SK-N-SH (cell line): ENCODE measurements at regions not wholly inside any gene's neighbourhood (a gene's known extent, or its start where the extent isn't known, plus 50 kb on each side); places are given as distances from the start of the nearest gene placed in this dataset.
"Not testable (repeated sequence)": the region's sequence is repeated elsewhere in the genome, so short reads cannot be mapped to it uniquely, and the experiment has no call there.

Experiments
- CTCF ChIA-PET: fragments of 300-600, 350-600 bp; formaldehyde crosslinking; extraction: SDS; loops from one replicate; lab custom pipeline; 2021; lab: Yijun Ruan, JAX
- POLR2A ChIA-PET: fragments of 350-600 bp; sonication (Branson Sonifier 250); formaldehyde crosslinking; extraction: SDS; loops from one replicate; lab custom pipeline; 2020; ENCODE audit warnings: antibody characterized with exemption, inconsistent platforms; lab: Yijun Ruan, JAX
- DNase-seq: peaks from one replicate; pipeline ENCODE4 v3.0.0; 2012
- H2AFZ ChIP-seq: fragments of 200-600 bp; sonication (generic); 2 replicates; pipeline ENCODE4 v1.8.1; 2016; ENCODE audit warnings: antibody characterized with exemption, mild to moderate bottlenecking, low read depth
- H3F3A ChIP-seq: fragments of 200-600 bp; sonication (generic); replicated peaks from 2 replicates; pipeline ENCODE3; 2016; ENCODE audit warnings: antibody characterized with exemption, mild to moderate bottlenecking; ENCODE audit not compliant: insufficient read depth
- H3K27ac ChIP-seq, 2 experiments: fragments of 200-500 bp in 1 of 2; fragments of 200-600 bp in 1 of 2; sonication (Bioruptor generic) in 1 of 2; sonication (generic), shearing (Covaris generic) in 1 of 2; 2 replicates each; pipeline versions ENCODE4 v1.5.1 to v1.6.1; 2014 to 2016; ENCODE audit warnings: low read depth in 2 of 2, inconsistent platforms in 1 of 2, low read length in 1 of 2, mild to moderate bottlenecking in 1 of 2, mixed read lengths in 1 of 2
- H3K27me3 ChIP-seq: fragments of 200-600 bp; sonication (generic), shearing (Covaris generic); 2 replicates; pipeline ENCODE4 v1.6.1; 2016; ENCODE audit warnings: mixed run types; ENCODE audit not compliant: insufficient read depth
- H3K36me3 ChIP-seq, 2 experiments: fragments of 200-500 bp in 1 of 2; fragments of 200-600 bp in 1 of 2; sonication (Bioruptor generic) in 1 of 2; sonication (generic) in 1 of 2; replicated peaks in 1 of 2; 2 replicates each; pipeline versions ENCODE3 to v1.5.1; 2014 to 2016; ENCODE audit warnings: low read length in 1 of 2, mild to moderate bottlenecking in 1 of 2; ENCODE audit not compliant: insufficient read depth in 2 of 2, control insufficient read depth in 1 of 2
- H3K4me1 ChIP-seq, 2 experiments: fragments of 200-500 bp in 1 of 2; fragments of 200-600 bp in 1 of 2; sonication (Bioruptor generic) in 1 of 2; sonication (generic), shearing (Covaris generic) in 1 of 2; 2 replicates each; pipeline versions ENCODE4 v1.5.1 to v1.6.1; 2014 to 2016; ENCODE audit warnings: low read depth in 1 of 2, low read length in 1 of 2, mixed run types in 1 of 2; ENCODE audit not compliant: insufficient read depth in 2 of 2, control insufficient read depth in 1 of 2
- H3K4me2 ChIP-seq: fragments of 200-600 bp; sonication (generic), shearing (Covaris generic); 2 replicates; pipeline ENCODE4 v1.6.1; 2017; ENCODE audit warnings: mixed run types
- H3K4me3 ChIP-seq, 2 experiments: fragments of 200-500 bp in 1 of 2; fragments of 200-600 bp in 1 of 2; sonication (Bioruptor generic) in 1 of 2; sonication (generic), shearing (Covaris generic) in 1 of 2; 2 replicates each; pipeline versions ENCODE4 v1.5.1 to v1.8.1; 2014 to 2016; ENCODE audit warnings: low read depth in 2 of 2, inconsistent platforms in 1 of 2, low read length in 1 of 2, mild to moderate bottlenecking in 1 of 2, mixed read lengths in 1 of 2, moderate library complexity in 1 of 2
- H3K79me2 ChIP-seq: fragments of 200-600 bp; sonication (generic); 2 replicates; pipeline ENCODE4 v1.8.1; 2017; ENCODE audit warnings: mild to moderate bottlenecking; ENCODE audit not compliant: insufficient read depth
- H3K9ac ChIP-seq: fragments of 200-600 bp; sonication (generic); 2 replicates; pipeline ENCODE4 v1.6.1; 2017; ENCODE audit warnings: mixed run types
- H3K9me2 ChIP-seq: fragments of 200-600 bp; sonication (generic); 2 replicates; pipeline ENCODE4 v1.6.1; 2017; ENCODE audit warnings: mixed run types
- H3K9me3 ChIP-seq: fragments of 200-600 bp; sonication (generic); 2 replicates; pipeline ENCODE4 v1.6.1; 2017; ENCODE audit warnings: mixed run types, mild to moderate bottlenecking, moderate library complexity
- H4K20me1 ChIP-seq: fragments of 200-600 bp; sonication (generic); 2 replicates; pipeline ENCODE4 v1.6.1; 2017; ENCODE audit warnings: mild to moderate bottlenecking, mixed run types; ENCODE audit not compliant: insufficient read depth
- EP300 ChIP-seq, 2 experiments: IDR thresholded peaks; 2 replicates each; pipeline versions ENCODE4 v1.4.0 to v1.6.1; 2012; ENCODE audit warnings: borderline replicate concordance in 1 of 2, low read depth in 1 of 2, low read length in 1 of 2
- FOSL2 ChIP-seq: IDR thresholded peaks from 2 replicates; pipeline ENCODE4 v1.4.0; 2012; ENCODE audit warnings: low read depth, mild to moderate bottlenecking, moderate library complexity, borderline replicate concordance
- FOXM1 ChIP-seq: IDR thresholded peaks from 2 replicates; pipeline ENCODE4 v1.4.0; 2012; ENCODE audit warnings: low read depth, mild to moderate bottlenecking
- JUND ChIP-seq: IDR thresholded peaks from 2 replicates; pipeline ENCODE4 v1.4.0; 2012
- MAX ChIP-seq: IDR thresholded peaks from 2 replicates; pipeline ENCODE4 v1.4.0; 2012; ENCODE audit warnings: low read depth
- MEF2A ChIP-seq: IDR thresholded peaks from 2 replicates; pipeline ENCODE4 v1.4.0; 2012; ENCODE audit warnings: low read depth, borderline replicate concordance
- NFIC ChIP-seq: IDR thresholded peaks from 2 replicates; pipeline ENCODE4 v1.4.0; 2012; ENCODE audit warnings: borderline replicate concordance
- POLR2AphosphoS5 ChIP-seq: IDR thresholded peaks from 2 replicates; pipeline ENCODE4 v1.6.1; 2012; ENCODE audit warnings: low read depth, low read length
- RXRA ChIP-seq: IDR thresholded peaks from 2 replicates; pipeline ENCODE4 v1.4.0; 2012; ENCODE audit warnings: low read depth, mild to moderate bottlenecking, borderline replicate concordance
- USF1 ChIP-seq: IDR thresholded peaks from 2 replicates; pipeline ENCODE4 v1.4.0; 2012; ENCODE audit warnings: low read depth, borderline replicate concordance
- YY1 ChIP-seq: IDR thresholded peaks from 2 replicates; pipeline ENCODE4 v1.4.0; 2012; ENCODE audit warnings: low read depth, mild to moderate bottlenecking
- ZBTB33 ChIP-seq: IDR thresholded peaks from 2 replicates; pipeline ENCODE4 v1.4.0; 2012; ENCODE audit warnings: low read depth, borderline replicate concordance
- WGBS: methylation state at CpG from one replicate; pipeline ENCODE4 v1.1.6; 2017; ENCODE audit warnings: low lambda C conversion rate; 5-methylcytosine and 5-hydroxymethylcytosine counted together
- TF ChIP-seq, protein P1 (sequence below): fragments of 150-350 bp; IDR thresholded peaks from 2 replicates; pipeline ENCODE4 v1.6.1; 2016; ENCODE audit warnings: mild to moderate bottlenecking, low read depth, low read length
- TF ChIP-seq, protein P2 (sequence below): fragments of 200-600 bp; sonication (generic); IDR thresholded peaks from 2 replicates; pipeline ENCODE4 v1.6.1; 2017; ENCODE audit warnings: antibody characterized with exemption, mild to moderate bottlenecking, moderate library complexity

DNA sequence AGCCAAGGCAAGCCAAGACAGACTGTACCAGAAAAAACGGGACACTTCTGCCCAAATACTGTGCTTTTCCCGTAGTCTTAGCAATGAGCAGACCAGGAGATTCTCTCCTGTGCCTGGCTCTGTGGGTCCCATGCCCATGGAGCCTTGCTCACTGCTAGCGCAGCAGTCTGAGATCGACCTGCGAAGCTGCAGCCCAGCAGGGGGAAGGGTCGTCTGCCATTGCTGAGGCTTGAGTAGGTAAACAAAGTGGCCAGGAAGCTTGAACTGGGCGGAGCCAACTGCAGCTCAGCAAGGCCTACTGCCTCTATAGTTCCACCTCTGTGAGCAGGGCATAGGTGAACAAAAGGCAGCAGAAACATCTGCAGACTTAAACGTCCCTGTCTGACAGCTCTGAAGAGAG, 647.3 kb upstream of the C16orf82 start:
- H3K36me3 ChIP-seq, H3F3A ChIP-seq, H3K9ac ChIP-seq, H3K9me2 ChIP-seq, H4K20me1 ChIP-seq, H3K9me3 ChIP-seq, H2AFZ ChIP-seq, H3K27me3 ChIP-seq, CTCF ChIA-PET, DNase-seq, H3K4me2 ChIP-seq, H3K79me2 ChIP-seq, H3K4me1 ChIP-seq, POLR2A ChIA-PET, H3K27ac ChIP-seq, H3K4me3 ChIP-seq: not testable (repeated sequence)
- WGBS: 6% methylated on average over 7 of the region's 8 CpGs

- Histone ChIP-seq H3K4me2 (no peak overlapping the region), H3K27ac (no peak overlapping the region), H3K79me2 (no peaks in the 10 kb centered on the region), H3K9ac (no peak overlapping the region), H3K36me3 (no peaks in the 10 kb centered on the region), H3K4me3 (no peak overlapping the region), H3F3A (no peaks in the 10 kb centered on the region), H2AFZ (no peak overlapping the region), H3K9me2 (no peaks in the 10 kb centered on the region), H4K20me1 (no peaks in the 10 kb centered on the region), H3K4me1 (no peaks in the 10 kb centered on the region), H3K27me3 (no peaks in the 10 kb centered on the region), H3K9me3 (no peaks in the 10 kb centered on the region)
- WGBS: 4% methylated on average over 2 of the region's 2 CpGs
- DNase-seq: no peak
- CTCF ChIA-PET: no interaction called here
- POLR2A ChIA-PET: no interaction called here
- TF ChIP-seq ZBTB33 (no peak), MAX (no peak)
Observed at GRCh38 chr16:26430618-26431017, 636.1 kb upstream of the C16orf82 start.

- no peaks in the 10 kb centered on the region for H3K36me3 ChIP-seq
- POLR2A ChIA-PET: no interaction called here
- H3K9me3 ChIP-seq: no peaks in the 10 kb centered on the region
- H4K20me1 ChIP-seq: no peaks in the 10 kb centered on the region
- H3F3A ChIP-seq: no peaks in the 10 kb centered on the region
- H3K27ac ChIP-seq: no peak overlapping the region
- no peak overlapping the region for H3K4me2 ChIP-seq
- no peaks in the 10 kb centered on the region for H3K79me2 ChIP-seq
- H3K4me1 ChIP-seq: no peaks in the 10 kb centered on the region
- 0% methylated on average over 2 of the region's 2 CpGs for WGBS
- H3K9ac ChIP-seq: no peak overlapping the region
- CTCF ChIA-PET: no interaction called here
- DNase-seq: no peak
- no peak overlapping the region for H3K4me3 ChIP-seq
- no peak overlapping the region for H2AFZ ChIP-seq
- no peaks in the 10 kb centered on the region for H3K27me3 ChIP-seq
- H3K9me2 ChIP-seq: no peaks in the 10 kb centered on the region
- TF ChIP-seq YY1 (no peak), POLR2AphosphoS5 (no peak), MEF2A (no peak), MAX (no peak), EP300 (IDR thresholded peaks at IDR 0.05; ENCODE audit: borderline replicate concordance in 1 of 2, low read depth in 1 of 2, low read length in 1 of 2) (no peak), NFIC (no peak), ZBTB33 (no peak), FOSL2 (no peak), JUND (no peak), USF1 (no peak), RXRA (no peak), FOXM1 (no peak)
- TF ChIP-seq, protein P1, sequence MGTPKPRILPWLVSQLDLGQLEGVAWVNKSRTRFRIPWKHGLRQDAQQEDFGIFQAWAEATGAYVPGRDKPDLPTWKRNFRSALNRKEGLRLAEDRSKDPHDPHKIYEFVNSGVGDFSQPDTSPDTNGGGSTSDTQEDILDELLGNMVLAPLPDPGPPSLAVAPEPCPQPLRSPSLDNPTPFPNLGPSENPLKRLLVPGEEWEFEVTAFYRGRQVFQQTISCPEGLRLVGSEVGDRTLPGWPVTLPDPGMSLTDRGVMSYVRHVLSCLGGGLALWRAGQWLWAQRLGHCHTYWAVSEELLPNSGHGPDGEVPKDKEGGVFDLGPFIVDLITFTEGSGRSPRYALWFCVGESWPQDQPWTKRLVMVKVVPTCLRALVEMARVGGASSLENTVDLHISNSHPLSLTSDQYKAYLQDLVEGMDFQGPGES: no peak
- TF ChIP-seq, protein P2, sequence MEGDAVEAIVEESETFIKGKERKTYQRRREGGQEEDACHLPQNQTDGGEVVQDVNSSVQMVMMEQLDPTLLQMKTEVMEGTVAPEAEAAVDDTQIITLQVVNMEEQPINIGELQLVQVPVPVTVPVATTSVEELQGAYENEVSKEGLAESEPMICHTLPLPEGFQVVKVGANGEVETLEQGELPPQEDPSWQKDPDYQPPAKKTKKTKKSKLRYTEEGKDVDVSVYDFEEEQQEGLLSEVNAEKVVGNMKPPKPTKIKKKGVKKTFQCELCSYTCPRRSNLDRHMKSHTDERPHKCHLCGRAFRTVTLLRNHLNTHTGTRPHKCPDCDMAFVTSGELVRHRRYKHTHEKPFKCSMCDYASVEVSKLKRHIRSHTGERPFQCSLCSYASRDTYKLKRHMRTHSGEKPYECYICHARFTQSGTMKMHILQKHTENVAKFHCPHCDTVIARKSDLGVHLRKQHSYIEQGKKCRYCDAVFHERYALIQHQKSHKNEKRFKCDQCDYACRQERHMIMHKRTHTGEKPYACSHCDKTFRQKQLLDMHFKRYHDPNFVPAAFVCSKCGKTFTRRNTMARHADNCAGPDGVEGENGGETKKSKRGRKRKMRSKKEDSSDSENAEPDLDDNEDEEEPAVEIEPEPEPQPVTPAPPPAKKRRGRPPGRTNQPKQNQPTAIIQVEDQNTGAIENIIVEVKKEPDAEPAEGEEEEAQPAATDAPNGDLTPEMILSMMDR: no peak
Observed at GRCh38 chr16:26433807-26434206, 632.9 kb upstream of the C16orf82 start.
